ENCODE measurements at regions not wholly inside any gene's neighbourhood (a gene's known extent, or its start where the extent isn't known, plus 50 kb on each side); places are given as distances from the start of the nearest gene placed in this dataset.

DNA sequence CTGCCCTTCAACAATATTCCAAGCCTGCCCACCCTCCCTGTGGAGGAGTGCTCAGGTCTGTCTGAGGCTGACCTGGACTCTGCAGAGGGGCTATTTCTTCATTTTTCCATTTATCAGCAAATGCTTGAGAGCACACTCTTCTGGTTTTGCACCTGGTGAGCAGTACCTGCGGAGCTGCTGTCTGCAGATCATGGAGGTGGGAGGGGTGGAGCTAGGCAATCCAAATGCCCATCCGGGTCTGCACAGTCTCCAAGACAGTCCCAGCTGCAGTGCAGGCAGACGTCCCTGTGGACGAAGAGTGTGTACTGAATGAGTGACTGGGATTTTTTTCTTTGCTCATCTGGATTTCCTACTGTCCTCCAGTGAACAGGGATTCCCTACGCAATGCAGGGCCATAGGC lies 239.8 kb downstream of the IRX2 start (continued):
- TF ChIP-seq, protein P1, sequence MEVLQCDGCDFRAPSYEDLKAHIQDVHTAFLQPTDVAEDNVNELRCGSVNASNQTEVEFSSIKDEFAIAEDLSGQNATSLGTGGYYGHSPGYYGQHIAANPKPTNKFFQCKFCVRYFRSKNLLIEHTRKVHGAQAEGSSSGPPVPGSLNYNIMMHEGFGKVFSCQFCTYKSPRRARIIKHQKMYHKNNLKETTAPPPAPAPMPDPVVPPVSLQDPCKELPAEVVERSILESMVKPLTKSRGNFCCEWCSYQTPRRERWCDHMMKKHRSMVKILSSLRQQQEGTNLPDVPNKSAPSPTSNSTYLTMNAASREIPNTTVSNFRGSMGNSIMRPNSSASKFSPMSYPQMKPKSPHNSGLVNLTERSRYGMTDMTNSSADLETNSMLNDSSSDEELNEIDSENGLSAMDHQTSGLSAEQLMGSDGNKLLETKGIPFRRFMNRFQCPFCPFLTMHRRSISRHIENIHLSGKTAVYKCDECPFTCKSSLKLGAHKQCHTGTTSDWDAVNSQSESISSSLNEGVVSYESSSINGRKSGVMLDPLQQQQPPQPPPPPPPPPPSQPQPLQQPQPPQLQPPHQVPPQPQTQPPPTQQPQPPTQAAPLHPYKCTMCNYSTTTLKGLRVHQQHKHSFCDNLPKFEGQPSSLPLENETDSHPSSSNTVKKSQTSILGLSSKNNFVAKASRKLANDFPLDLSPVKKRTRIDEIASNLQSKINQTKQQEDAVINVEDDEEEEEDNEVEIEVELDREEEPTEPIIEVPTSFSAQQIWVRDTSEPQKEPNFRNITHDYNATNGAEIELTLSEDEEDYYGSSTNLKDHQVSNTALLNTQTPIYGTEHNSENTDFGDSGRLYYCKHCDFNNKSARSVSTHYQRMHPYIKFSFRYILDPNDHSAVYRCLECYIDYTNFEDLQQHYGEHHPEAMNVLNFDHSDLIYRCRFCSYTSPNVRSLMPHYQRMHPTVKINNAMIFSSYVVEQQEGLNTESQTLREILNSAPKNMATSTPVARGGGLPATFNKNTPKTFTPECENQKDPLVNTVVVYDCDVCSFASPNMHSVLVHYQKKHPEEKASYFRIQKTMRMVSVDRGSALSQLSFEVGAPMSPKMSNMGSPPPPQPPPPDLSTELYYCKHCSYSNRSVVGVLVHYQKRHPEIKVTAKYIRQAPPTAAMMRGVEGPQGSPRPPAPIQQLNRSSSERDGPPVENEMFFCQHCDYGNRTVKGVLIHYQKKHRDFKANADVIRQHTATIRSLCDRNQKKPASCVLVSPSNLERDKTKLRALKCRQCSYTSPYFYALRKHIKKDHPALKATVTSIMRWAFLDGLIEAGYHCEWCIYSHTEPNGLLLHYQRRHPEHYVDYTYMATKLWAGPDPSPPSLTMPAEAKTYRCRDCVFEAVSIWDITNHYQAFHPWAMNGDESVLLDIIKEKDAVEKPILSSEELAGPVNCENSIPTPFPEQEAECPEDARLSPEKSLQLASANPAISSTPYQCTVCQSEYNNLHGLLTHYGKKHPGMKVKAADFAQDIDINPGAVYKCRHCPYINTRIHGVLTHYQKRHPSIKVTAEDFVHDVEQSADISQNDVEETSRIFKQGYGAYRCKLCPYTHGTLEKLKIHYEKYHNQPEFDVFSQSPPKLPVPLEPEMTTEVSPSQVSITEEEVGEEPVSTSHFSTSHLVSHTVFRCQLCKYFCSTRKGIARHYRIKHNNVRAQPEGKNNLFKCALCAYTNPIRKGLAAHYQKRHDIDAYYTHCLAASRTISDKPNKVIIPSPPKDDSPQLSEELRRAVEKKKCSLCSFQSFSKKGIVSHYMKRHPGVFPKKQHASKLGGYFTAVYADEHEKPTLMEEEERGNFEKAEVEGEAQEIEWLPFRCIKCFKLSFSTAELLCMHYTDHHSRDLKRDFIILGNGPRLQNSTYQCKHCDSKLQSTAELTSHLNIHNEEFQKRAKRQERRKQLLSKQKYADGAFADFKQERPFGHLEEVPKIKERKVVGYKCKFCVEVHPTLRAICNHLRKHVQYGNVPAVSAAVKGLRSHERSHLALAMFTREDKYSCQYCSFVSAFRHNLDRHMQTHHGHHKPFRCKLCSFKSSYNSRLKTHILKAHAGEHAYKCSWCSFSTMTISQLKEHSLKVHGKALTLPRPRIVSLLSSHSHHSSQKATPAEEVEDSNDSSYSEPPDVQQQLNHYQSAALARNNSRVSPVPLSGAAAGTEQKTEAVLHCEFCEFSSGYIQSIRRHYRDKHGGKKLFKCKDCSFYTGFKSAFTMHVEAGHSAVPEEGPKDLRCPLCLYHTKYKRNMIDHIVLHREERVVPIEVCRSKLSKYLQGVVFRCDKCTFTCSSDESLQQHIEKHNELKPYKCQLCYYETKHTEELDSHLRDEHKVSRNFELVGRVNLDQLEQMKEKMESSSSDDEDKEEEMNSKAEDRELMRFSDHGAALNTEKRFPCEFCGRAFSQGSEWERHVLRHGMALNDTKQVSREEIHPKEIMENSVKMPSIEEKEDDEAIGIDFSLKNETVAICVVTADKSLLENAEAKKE (CRISPR knock-in tag; IDR thresholded peaks at IDR 0.05): no peak
- TF ChIP-seq JUNB (IDR thresholded peaks at IDR 0.05; ENCODE audit: unreplicated experiment) (no peak), ZNF331 (CRISPR knock-in tag; IDR thresholded peaks at IDR 0.05; ENCODE audit: low read depth) (no peak), NANOG (IDR thresholded peaks at IDR 0.05; ENCODE audit: borderline replicate concordance) (no peak), POLR2AphosphoS5 (IDR thresholded peaks at IDR 0.05; ENCODE audit: low read depth) (no peak), EZH2phosphoT487 (IDR thresholded peaks at IDR 0.05; ENCODE audit: unreplicated experiment) (no peak), STAT1 (IDR thresholded peaks at IDR 0.05; ENCODE audit: unreplicated experiment) (no peak)
- TF ChIP-seq, protein P2, sequence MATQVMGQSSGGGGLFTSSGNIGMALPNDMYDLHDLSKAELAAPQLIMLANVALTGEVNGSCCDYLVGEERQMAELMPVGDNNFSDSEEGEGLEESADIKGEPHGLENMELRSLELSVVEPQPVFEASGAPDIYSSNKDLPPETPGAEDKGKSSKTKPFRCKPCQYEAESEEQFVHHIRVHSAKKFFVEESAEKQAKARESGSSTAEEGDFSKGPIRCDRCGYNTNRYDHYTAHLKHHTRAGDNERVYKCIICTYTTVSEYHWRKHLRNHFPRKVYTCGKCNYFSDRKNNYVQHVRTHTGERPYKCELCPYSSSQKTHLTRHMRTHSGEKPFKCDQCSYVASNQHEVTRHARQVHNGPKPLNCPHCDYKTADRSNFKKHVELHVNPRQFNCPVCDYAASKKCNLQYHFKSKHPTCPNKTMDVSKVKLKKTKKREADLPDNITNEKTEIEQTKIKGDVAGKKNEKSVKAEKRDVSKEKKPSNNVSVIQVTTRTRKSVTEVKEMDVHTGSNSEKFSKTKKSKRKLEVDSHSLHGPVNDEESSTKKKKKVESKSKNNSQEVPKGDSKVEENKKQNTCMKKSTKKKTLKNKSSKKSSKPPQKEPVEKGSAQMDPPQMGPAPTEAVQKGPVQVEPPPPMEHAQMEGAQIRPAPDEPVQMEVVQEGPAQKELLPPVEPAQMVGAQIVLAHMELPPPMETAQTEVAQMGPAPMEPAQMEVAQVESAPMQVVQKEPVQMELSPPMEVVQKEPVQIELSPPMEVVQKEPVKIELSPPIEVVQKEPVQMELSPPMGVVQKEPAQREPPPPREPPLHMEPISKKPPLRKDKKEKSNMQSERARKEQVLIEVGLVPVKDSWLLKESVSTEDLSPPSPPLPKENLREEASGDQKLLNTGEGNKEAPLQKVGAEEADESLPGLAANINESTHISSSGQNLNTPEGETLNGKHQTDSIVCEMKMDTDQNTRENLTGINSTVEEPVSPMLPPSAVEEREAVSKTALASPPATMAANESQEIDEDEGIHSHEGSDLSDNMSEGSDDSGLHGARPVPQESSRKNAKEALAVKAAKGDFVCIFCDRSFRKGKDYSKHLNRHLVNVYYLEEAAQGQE (IDR thresholded peaks at IDR 0.05; ENCODE audit: unreplicated experiment): no peak
- TF ChIP-seq, protein P3, sequence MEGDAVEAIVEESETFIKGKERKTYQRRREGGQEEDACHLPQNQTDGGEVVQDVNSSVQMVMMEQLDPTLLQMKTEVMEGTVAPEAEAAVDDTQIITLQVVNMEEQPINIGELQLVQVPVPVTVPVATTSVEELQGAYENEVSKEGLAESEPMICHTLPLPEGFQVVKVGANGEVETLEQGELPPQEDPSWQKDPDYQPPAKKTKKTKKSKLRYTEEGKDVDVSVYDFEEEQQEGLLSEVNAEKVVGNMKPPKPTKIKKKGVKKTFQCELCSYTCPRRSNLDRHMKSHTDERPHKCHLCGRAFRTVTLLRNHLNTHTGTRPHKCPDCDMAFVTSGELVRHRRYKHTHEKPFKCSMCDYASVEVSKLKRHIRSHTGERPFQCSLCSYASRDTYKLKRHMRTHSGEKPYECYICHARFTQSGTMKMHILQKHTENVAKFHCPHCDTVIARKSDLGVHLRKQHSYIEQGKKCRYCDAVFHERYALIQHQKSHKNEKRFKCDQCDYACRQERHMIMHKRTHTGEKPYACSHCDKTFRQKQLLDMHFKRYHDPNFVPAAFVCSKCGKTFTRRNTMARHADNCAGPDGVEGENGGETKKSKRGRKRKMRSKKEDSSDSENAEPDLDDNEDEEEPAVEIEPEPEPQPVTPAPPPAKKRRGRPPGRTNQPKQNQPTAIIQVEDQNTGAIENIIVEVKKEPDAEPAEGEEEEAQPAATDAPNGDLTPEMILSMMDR (conservative IDR thresholded peaks at IDR 0.05; ENCODE audit: low read depth in 2 of 2): no peak

Data from GM23338 (cell line).